NT2/D1 (cell line): ENCODE measurements at regions not wholly inside any gene's neighbourhood (a gene's known extent, or its start where the extent isn't known, plus 50 kb on each side); places are given as distances from the start of the nearest gene placed in this dataset.

Source experiments
- DNase-seq: peaks from one replicate; pipeline ENCODE4 v3.0.0-alpha.2; 2011; ENCODE audit warnings: low read depth, low spot score
- H3K27me3 ChIP-seq: 2 replicates; pipeline ENCODE4 v1.6.0; 2011; ENCODE audit warnings: mild to moderate bottlenecking; ENCODE audit not compliant: insufficient read length, insufficient read depth
- H3K36me3 ChIP-seq: 2 replicates; pipeline ENCODE4 v1.6.1; 2011; ENCODE audit warnings: mild to moderate bottlenecking, low read length, mixed read lengths; ENCODE audit not compliant: insufficient read depth, insufficient read length
- H3K4me1 ChIP-seq: 2 replicates; pipeline ENCODE4 v1.5.1; 2011; ENCODE audit not compliant: insufficient read depth, insufficient read length
- H3K4me3 ChIP-seq: 2 replicates; pipeline ENCODE4 v1.5.1; 2011; ENCODE audit warnings: low read depth; ENCODE audit not compliant: insufficient read length
- H3K9ac ChIP-seq: 2 replicates; pipeline ENCODE4 v1.6.0; 2011; ENCODE audit warnings: low read depth; ENCODE audit not compliant: insufficient read length
- H3K9me3 ChIP-seq: 2 replicates; pipeline ENCODE4 v1.5.1; 2011; ENCODE audit warnings: mild to moderate bottlenecking, low read length; ENCODE audit not compliant: insufficient read depth
- SUZ12 ChIP-seq: IDR thresholded peaks from 2 replicates; pipeline ENCODE4 v1.6.1; 2011; ENCODE audit not compliant: insufficient read length, insufficient read depth; ENCODE audit errors: extremely low read depth
- YY1 ChIP-seq: IDR thresholded peaks from 2 replicates; pipeline ENCODE4 v1.6.1; 2011; ENCODE audit not compliant: insufficient read length, insufficient read depth
- ZNF274 ChIP-seq: IDR thresholded peaks from 2 replicates; pipeline ENCODE4 v1.6.1; 2011; ENCODE audit warnings: mild to moderate bottlenecking, low read depth, low read length

GRCh38 chr7:84631913-84632312, 437.3 kb upstream of the SEMA3A start:
- Histone ChIP-seq H3K9ac (no peak overlapping the region), H3K27me3 (no peaks in the 10 kb centered on the region), H3K4me1 (no peaks in the 10 kb centered on the region), H3K36me3 (no peaks in the 10 kb centered on the region), H3K9me3 (peaks cover 9% of the 10 kb centered on the region; the same call in 1 of the 2 replicates), H3K4me3 (no peak overlapping the region)
- no peak for DNase-seq
- TF ChIP-seq ZNF274 (no peak), YY1 (no peak), SUZ12 (no peak)

- H3K36me3 ChIP-seq, result no peaks in the 10 kb centered on the region
- no peak for TF ChIP-seq ZNF274
- no peak for TF ChIP-seq SUZ12
- TF ChIP-seq YY1, result no peak
- peaks cover 9% of the 10 kb centered on the region; the same call in 1 of the 2 replicates for H3K9me3 ChIP-seq
- no peak overlapping the region for H3K9ac ChIP-seq
- no peak for DNase-seq
- no peaks in the 10 kb centered on the region for H3K27me3 ChIP-seq
- no peaks in the 10 kb centered on the region for H3K4me1 ChIP-seq
- no peak overlapping the region for H3K4me3 ChIP-seq
Observed at GRCh38 chr7:84629640-84630318, 435.2 kb upstream of the SEMA3A start.

GRCh38 chr7:84629216-84629615, 434.6 kb upstream of the SEMA3A start:
- Histone ChIP-seq H3K9me3 (peaks cover 9% of the 10 kb centered on the region; the same call in 1 of the 2 replicates), H3K36me3 (no peaks in the 10 kb centered on the region), H3K4me3 (no peak overlapping the region), H3K4me1 (no peaks in the 10 kb centered on the region), H3K27me3 (no peaks in the 10 kb centered on the region), H3K9ac (no peak overlapping the region)
- DNase-seq, result no peak
- TF ChIP-seq ZNF274 (no peak), YY1 (no peak), SUZ12 (no peak)

GRCh38 chr7:84627250-84627649, 432.7 kb upstream of the SEMA3A start:
- Histone ChIP-seq H3K36me3 (no peaks in the 10 kb centered on the region), H3K4me3 (no peak overlapping the region), H3K4me1 (no peaks in the 10 kb centered on the region), H3K9ac (no peak overlapping the region), H3K27me3 (no peaks in the 10 kb centered on the region), H3K9me3 (peaks cover 6% of the 10 kb centered on the region; the same call in 1 of the 2 replicates)
- DNase-seq, result no peak
- no peak for TF ChIP-seq ZNF274

- Histone ChIP-seq H3K4me3 (no peak overlapping the region), H3K9ac (no peak overlapping the region), H3K9me3 (no peaks in the 10 kb centered on the region), H3K36me3 (no peaks in the 10 kb centered on the region), H3K4me1 (no peaks in the 10 kb centered on the region), H3K27me3 (no peaks in the 10 kb centered on the region)
- no peak for TF ChIP-seq SUZ12
- TF ChIP-seq ZNF274, result no peak
- TF ChIP-seq YY1, result no peak
- no peak for DNase-seq
Observed at GRCh38 chr7:84624927-84625326, 430.3 kb upstream of the SEMA3A start.

GRCh38 chr7:84624527-84624926, 429.9 kb upstream of the SEMA3A start:
- Histone ChIP-seq H3K9ac (no peak overlapping the region), H3K4me1 (no peaks in the 10 kb centered on the region), H3K27me3 (no peaks in the 10 kb centered on the region), H3K4me3 (no peak overlapping the region), H3K36me3 (no peaks in the 10 kb centered on the region), H3K9me3 (no peaks in the 10 kb centered on the region)
- TF ChIP-seq YY1 (no peak), SUZ12 (no peak), ZNF274 (no peak)
- DNase-seq, result no peak

- no peak for DNase-seq
- H3K9me3 ChIP-seq, result no peaks in the 10 kb centered on the region
- TF ChIP-seq ZNF274 (no peak), SUZ12 (no peak), YY1 (no peak)
- no peak overlapping the region for H3K4me3 ChIP-seq
- H3K27me3 ChIP-seq, result no peaks in the 10 kb centered on the region
- no peaks in the 10 kb centered on the region for H3K36me3 ChIP-seq
- H3K4me1 ChIP-seq, result no peaks in the 10 kb centered on the region
- H3K9ac ChIP-seq, result no peak overlapping the region
Observed at GRCh38 chr7:84617265-84618030, 422.9 kb upstream of the SEMA3A start.
